HEK293 (cell line): ENCODE measurements at regions not wholly inside any gene's neighbourhood (a gene's known extent, or its start where the extent isn't known, plus 50 kb on each side); places are given as distances from the start of the nearest gene placed in this dataset.

Source experiments
- CTCF ChIA-PET: fragments of 350-600 bp; formaldehyde crosslinking; extraction: SDS; loops from one replicate; lab custom pipeline; 2021; ENCODE audit warnings: antibody characterized with exemption; lab: Yijun Ruan, JAX
- POLR2A ChIA-PET: fragments of 300-600 bp; formaldehyde crosslinking; extraction: SDS; loops from one replicate; lab custom pipeline; 2020; ENCODE audit warnings: antibody characterized with exemption, inconsistent platforms; lab: Yijun Ruan, JAX
- H3K27ac ChIP-seq: fragments of 200-500 bp; sonication (Bioruptor generic); 2 replicates; pipeline ENCODE4 v1.5.1; 2014; ENCODE audit warnings: low read depth, low read length, control low read depth, inconsistent platforms; ENCODE audit errors: extremely low read depth
- H3K36me3 ChIP-seq, 2 experiments: fragments of 200-500 bp in 1 of 2; sonication (Bioruptor generic) in 1 of 2; 1 replicate in 1 of 2; 2 replicates in 1 of 2; pipeline ENCODE4 v1.5.1; 2014 to 2017; ENCODE audit warnings: inconsistent platforms in 2 of 2, low read length in 2 of 2; ENCODE audit not compliant: control insufficient read depth in 2 of 2, insufficient read depth in 1 of 2
- H3K4me1 ChIP-seq: fragments of 200-500 bp; sonication (Bioruptor generic); 2 replicates; pipeline ENCODE4 v1.5.1; 2014; ENCODE audit warnings: mild to moderate bottlenecking, low read length, inconsistent platforms; ENCODE audit not compliant: control insufficient read depth, insufficient read depth
- H3K4me3 ChIP-seq: 2 replicates; pipeline ENCODE4 v1.5.1; 2011; ENCODE audit warnings: low read depth, mild to moderate bottlenecking, control low read depth, low read length, moderate library complexity
- H3K9me3 ChIP-seq: fragments of 200-500 bp; sonication (Bioruptor generic); 2 replicates; pipeline ENCODE4 v1.5.1; 2014; ENCODE audit warnings: low read depth, low read length, inconsistent platforms; ENCODE audit not compliant: control insufficient read depth, insufficient read depth
- BCL11B ChIP-seq: fragments of 450-650 bp; formaldehyde crosslinking; IDR thresholded peaks from 2 replicates; pipeline ENCODE4 v1.5.1; 2016; ENCODE audit warnings: low read depth, missing biosample characterization, missing genetic modification characterization
- ELK4 ChIP-seq: IDR thresholded peaks from 2 replicates; pipeline ENCODE4 v1.6.1; 2011; ENCODE audit warnings: mild to moderate bottlenecking, low read depth, low read length, borderline replicate concordance
- GFI1B ChIP-seq: fragments of 450-650 bp; formaldehyde crosslinking; IDR thresholded peaks from 2 replicates; pipeline ENCODE4 v1.5.1; 2016; ENCODE audit warnings: missing biosample characterization, missing genetic modification characterization
- SCRT2 ChIP-seq: fragments of 450-650 bp; formaldehyde crosslinking; IDR thresholded peaks from 2 replicates; pipeline ENCODE4 v1.5.1; 2016; ENCODE audit warnings: missing biosample characterization, missing genetic modification characterization
- TRIM28 ChIP-seq: IDR thresholded peaks from 2 replicates; pipeline ENCODE4 v1.6.1; 2011; ENCODE audit warnings: low read length, control low read depth, borderline replicate concordance
- ZBTB20 ChIP-seq: fragments of 450-650 bp; formaldehyde crosslinking; IDR thresholded peaks from 2 replicates; pipeline ENCODE4 v1.5.1; 2016; ENCODE audit warnings: missing biosample characterization, missing genetic modification characterization
- ZNF155 ChIP-seq: fragments of 450-650 bp; formaldehyde crosslinking; IDR thresholded peaks from 2 replicates; pipeline ENCODE4 v1.5.1; 2016; ENCODE audit warnings: missing biosample characterization, missing genetic modification characterization
- ZNF366 ChIP-seq: fragments of 450-650 bp; formaldehyde crosslinking; conservative IDR thresholded peaks from 2 replicates; pipeline ENCODE4 v1.5.1; 2016; ENCODE audit warnings: missing biosample characterization, missing genetic modification characterization
- ZNF391 ChIP-seq: fragments of 450-650 bp; formaldehyde crosslinking; IDR thresholded peaks from 2 replicates; pipeline ENCODE4 v1.5.1; 2016; ENCODE audit warnings: low read depth, missing biosample characterization, missing genetic modification characterization, borderline replicate concordance
- ZNF449 ChIP-seq: fragments of 450-650 bp; formaldehyde crosslinking; IDR thresholded peaks from 2 replicates; pipeline ENCODE4 v1.5.1; 2017; ENCODE audit warnings: missing biosample characterization, mild to moderate bottlenecking, missing genetic modification characterization, moderate library complexity
- ZNF521 ChIP-seq: fragments of 450-650 bp; formaldehyde crosslinking; IDR thresholded peaks from 2 replicates; pipeline ENCODE4 v1.5.1; 2017; ENCODE audit warnings: missing biosample characterization, mild to moderate bottlenecking, missing genetic modification characterization
- ZNF621 ChIP-seq: fragments of 450-650 bp; formaldehyde crosslinking; IDR thresholded peaks from 2 replicates; pipeline ENCODE4 v1.5.1; 2017; ENCODE audit warnings: missing biosample characterization, missing genetic modification characterization
- ZNF639 ChIP-seq: fragments of 450-650 bp; formaldehyde crosslinking; IDR thresholded peaks from 2 replicates; pipeline ENCODE4 v1.5.1; 2016; ENCODE audit warnings: missing biosample characterization, missing genetic modification characterization
- ZNF645 ChIP-seq: fragments of 450-650 bp; formaldehyde crosslinking; IDR thresholded peaks from 2 replicates; pipeline ENCODE4; 2016; ENCODE audit warnings: missing biosample characterization, missing genetic modification characterization
- ZSCAN18 ChIP-seq: fragments of 450-650 bp; formaldehyde crosslinking; IDR thresholded peaks from 2 replicates; pipeline ENCODE4 v1.5.1; 2016; ENCODE audit warnings: missing biosample characterization, missing genetic modification characterization
- ZSCAN5A ChIP-seq: fragments of 450-650 bp; formaldehyde crosslinking; IDR thresholded peaks from 2 replicates; pipeline ENCODE4 v1.5.1; 2016; ENCODE audit warnings: missing biosample characterization, missing genetic modification characterization

GRCh38 chr17:72266112-72266775, 145.4 kb downstream of the SOX9 start:
- ChIA-PET POLR2A (no interaction called here), CTCF (interaction anchor here (0.5 kb wide), 2 partner anchors 273 to 437 kb away, joined by 6 to 7 read pairs; no protein-coding TSS in a partner anchor)
- Histone ChIP-seq H3K27ac (no peak overlapping the region), H3K4me1 (peaks cover 3% of the 10 kb centered on the region; the same call in 1 of the 2 replicates), H3K9me3 (no peaks in the 10 kb centered on the region), H3K4me3 (no peak overlapping the region), H3K36me3 (no peaks in the 10 kb centered on the region)
- TF ChIP-seq ZNF521 (tag by site-specific recombination) (no peak), SCRT2 (no peak), TRIM28 (peak; percentile 30; the same call in 1 of the 2 replicates), ZSCAN5A (tag by site-specific recombination) (no peak)

- Histone ChIP-seq H3K9me3 (no peaks in the 10 kb centered on the region), H3K27ac (no peak overlapping the region)
- no peak for TF ChIP-seq ZNF366 (tag by site-specific recombination)
- no peak for TF ChIP-seq ZBTB20 (tag by site-specific recombination)
- TF ChIP-seq ZNF639 (tag by site-specific recombination): no peak
- TF ChIP-seq ZNF621 (tag by site-specific recombination): no peak
- TF ChIP-seq, all 188 proteins: peak for 0
- H3K4me3 ChIP-seq: no peak overlapping the region
- POLR2A ChIA-PET: no interaction called here
- peaks cover 3% of the 10 kb centered on the region for H3K4me1 ChIP-seq
- CTCF ChIA-PET: no interaction called here
- no peaks in the 10 kb centered on the region for H3K36me3 ChIP-seq
Measured at GRCh38 chr17:72267601-72268000, 146.8 kb downstream of the SOX9 start.

- ChIA-PET POLR2A (no interaction called here), CTCF (no interaction called here)
- Histone ChIP-seq H3K9me3 (no peaks in the 10 kb centered on the region), H3K4me1 (peaks cover 5% of the 10 kb centered on the region), H3K36me3 (no peaks in the 10 kb centered on the region), H3K4me3 (no peak overlapping the region), H3K27ac (no peak overlapping the region)
- no peak for TF ChIP-seq ZNF449 (tag by site-specific recombination)
Measured at GRCh38 chr17:72268431-72268830, 147.6 kb downstream of the SOX9 start.

- H3K4me3 ChIP-seq: no peak overlapping the region
- no peaks in the 10 kb centered on the region for H3K36me3 ChIP-seq
- H3K27ac ChIP-seq: no peak overlapping the region
- H3K9me3 ChIP-seq: no peaks in the 10 kb centered on the region
- ChIA-PET POLR2A (interaction anchor here (1.3 kb wide), 1 partner anchor 150 kb away, joined by 3 read pairs; the partner anchor contains the start of gene SOX9), CTCF (interaction anchor here (0.7 kb wide), 1 partner anchor 683 kb away, joined by 3 read pairs; no protein-coding TSS in a partner anchor)
- H3K4me1 ChIP-seq: peaks cover 6% of the 10 kb centered on the region
- TF ChIP-seq ZSCAN18 (tag by site-specific recombination) (no peak), ZNF155 (tag by site-specific recombination) (no peak), BCL11B (tag by site-specific recombination) (no peak), ZNF391 (tag by site-specific recombination) (no peak), GFI1B (tag by site-specific recombination) (no peak), ELK4 (no peak), ZNF645 (no peak)
Measured at GRCh38 chr17:72270273-72270924, 149.6 kb downstream of the SOX9 start.
